GM19467 (cell line): ENCODE measurements at regions not wholly inside any gene's neighbourhood (a gene's known extent, or its start where the extent isn't known, plus 50 kb on each side); places are given as distances from the start of the nearest gene placed in this dataset.
"Not testable (repeated sequence)": the region's sequence is repeated elsewhere in the genome, so short reads cannot be mapped to it uniquely, and the experiment has no call there.

ENCODE experiments used
- ATAC-seq: cut with Tn5 transposase; IDR thresholded peaks from one replicate; pipeline ENCODE4 v1.9.1; 2021; ENCODE audit warnings: mild to moderate bottlenecking, moderate library complexity; ENCODE audit not compliant: unreplicated experiment

- ATAC-seq, result no peak
Observed at GRCh38 chr11:100576718-100577021, 110.4 kb upstream of the ARHGAP42 start.

DNA sequence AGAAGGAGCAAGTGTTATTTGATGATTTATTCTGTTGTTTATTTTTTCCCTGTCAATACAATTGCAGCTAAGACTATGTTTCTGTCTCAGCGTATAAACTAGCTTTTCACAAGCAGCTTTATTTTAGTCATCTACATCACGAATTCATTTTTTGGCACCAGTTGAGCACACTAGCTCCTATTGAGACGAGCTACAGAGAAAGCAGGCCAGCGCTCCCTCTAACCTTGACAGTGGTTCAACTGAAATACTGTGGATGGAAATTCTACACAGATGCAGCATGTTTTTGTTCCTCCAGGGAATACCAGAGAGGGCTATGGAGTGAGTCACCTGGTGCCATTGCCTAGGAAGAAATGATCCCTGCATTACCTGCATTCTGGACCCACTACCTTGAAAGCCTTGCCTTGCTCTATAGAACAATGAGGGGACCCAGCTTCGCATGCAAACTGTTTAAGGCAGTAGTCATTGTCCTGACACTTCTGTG lies 108.2 kb upstream of the ARHGAP42 start:
- ATAC-seq, result no peak

GRCh38 chr11:100581318-100581717 lies 105.8 kb upstream of the ARHGAP42 start:
- ATAC-seq, result no peak

DNA sequence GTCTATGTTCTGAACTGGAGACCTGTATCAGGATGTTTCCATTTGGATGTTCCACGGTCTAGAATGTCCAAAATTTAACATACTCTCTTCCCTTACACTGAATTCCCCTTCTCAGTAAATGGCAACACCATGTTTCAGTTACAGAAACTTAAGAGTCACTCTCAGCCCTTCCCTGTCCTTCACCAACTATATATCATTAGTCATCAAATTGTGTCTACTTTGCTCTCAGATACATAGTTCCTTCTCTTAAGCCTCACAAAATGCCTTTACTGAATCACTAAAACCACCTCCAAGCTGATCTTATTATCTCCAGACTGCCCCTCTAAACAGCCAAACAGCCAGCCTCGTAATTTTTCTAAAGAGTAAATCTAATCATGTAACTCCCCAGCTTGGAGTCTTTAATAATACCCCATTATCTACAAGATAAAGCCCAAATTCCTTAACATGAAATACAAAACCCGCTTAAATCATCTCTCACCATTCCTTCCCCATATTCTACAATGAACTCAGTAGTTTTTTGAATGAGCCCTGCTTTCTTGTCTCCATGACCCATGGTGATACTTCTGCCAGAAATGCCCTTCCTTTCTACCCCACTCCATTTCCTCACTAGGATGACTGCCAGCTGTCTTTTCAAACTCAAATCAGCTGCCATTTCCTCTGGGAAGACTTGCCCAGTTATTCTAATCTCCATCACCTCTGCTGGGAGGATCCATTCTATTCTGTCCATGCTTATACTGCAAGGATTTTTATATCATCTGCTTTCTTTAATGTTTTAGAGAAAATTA lies 102.7 kb upstream of the ARHGAP42 start:
- no peak for ATAC-seq

GRCh38 chr11:100585728-100586127 lies 101.4 kb upstream of the ARHGAP42 start:
- no peak for ATAC-seq

DNA sequence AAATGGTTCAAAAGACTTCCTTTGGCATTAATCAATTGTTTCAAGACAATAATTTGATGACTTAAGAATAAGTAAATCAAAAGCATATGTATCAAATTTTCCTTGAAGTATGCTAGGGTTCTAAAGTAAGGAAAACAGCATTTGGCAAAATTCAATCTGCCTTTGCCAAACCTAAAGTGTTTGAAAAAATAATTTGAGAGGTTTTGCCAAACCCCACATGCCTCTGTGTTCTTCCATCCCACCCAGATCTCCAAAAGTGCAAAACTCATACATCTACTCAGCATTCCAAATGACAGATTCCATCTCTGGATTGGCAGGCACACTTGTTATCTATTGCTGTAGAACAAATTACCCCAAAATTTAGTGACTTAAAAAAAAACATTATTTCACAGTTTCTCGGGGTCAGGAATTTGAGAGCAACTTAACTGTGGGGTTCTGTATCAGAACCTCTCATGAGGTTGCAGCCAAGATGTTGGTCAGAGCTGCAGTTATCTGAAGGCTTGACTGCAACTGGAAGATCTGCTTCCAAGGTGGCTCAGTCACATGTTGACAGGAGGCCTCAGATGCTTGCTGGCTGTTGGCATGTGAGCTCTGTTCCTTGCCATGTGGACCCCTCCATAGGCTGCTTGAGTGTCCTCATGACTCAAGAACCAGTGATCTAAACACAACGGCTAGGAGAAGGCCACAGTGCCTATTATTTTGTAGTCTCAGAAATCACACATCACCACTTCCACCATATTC lies 100.6 kb upstream of the ARHGAP42 start:
- ATAC-seq, result no peak

DNA sequence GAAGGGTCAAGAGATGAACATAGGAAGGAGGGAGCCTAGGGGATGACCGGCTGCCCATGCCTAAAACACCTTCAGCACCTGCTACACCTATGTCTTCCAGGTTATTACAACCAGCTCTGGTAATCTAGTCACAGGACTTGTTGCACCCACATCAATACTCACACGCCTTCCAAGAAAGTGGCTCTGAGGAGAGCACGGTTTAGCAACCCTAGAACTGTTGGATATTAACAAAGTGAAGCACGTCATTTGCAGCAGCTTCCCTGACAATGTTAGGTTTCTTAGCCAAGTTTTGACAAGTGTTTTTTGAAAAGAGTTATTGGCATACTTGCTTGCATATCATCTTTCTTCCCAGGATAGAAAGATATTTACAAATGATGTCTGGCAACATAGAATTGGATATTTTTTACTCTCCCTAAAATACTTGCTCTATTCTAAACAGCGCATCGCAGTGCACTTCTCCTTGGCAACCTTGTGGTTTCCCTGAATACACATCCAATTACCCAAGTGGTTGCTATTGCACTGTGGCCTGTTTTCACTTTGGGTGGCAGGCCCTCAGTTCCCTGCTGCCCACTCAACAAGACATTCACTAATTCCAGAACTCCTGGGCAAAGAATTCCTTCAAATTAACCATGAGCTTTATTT lies 94.3 kb upstream of the ARHGAP42 start:
- ATAC-seq, result no peak

DNA sequence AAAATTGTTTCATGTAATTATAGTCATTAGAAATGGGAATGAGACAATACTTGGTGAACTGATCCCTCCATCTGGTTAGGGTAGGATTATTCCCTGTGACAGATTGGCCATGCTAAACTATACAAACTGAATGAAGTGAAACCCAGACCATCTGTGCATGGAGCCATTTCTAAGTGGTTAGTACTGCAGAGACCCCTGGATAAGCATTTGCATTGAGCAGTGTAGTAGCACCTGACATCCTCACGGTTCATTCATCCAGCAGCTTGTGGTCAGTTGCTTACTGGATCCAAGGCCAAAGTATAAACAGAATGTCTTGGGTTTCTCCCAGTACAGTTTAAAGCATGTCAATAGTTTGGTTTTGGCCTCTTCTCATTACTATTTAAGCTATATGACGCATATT lies 93.8 kb upstream of the ARHGAP42 start:
- ATAC-seq, result no peak

DNA sequence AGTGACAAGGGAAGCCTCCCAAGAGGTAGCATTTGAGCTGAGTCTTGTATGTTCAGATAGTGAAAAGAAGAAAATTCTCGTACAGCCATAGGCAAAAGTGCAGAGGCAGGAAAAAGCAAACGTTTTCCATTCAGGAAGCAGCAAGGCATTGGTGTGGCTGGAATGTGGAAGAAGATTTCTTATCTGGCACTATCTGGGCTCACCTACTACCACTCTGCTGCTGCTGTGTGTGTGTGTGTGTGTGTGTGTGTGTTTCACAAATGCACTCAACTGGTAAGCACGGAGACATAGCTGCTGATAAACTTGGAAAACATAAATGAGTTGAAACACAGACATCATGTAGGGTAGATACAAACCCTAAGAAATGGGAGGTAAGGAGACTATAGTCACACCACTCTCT lies 92.8 kb upstream of the ARHGAP42 start:
- ATAC-seq, result no peak

- ATAC-seq, result no peak
Observed at GRCh38 chr11:100600941-100601340, 86.1 kb upstream of the ARHGAP42 start.

- ATAC-seq, result no peak
Observed at GRCh38 chr11:100602716-100603115, 84.4 kb upstream of the ARHGAP42 start.

- not testable (repeated sequence) for ATAC-seq
Observed at GRCh38 chr11:100607761-100608160, 79.3 kb upstream of the ARHGAP42 start.

- no peak for ATAC-seq
Observed at GRCh38 chr11:100612766-100613165, 74.3 kb upstream of the ARHGAP42 start.

DNA sequence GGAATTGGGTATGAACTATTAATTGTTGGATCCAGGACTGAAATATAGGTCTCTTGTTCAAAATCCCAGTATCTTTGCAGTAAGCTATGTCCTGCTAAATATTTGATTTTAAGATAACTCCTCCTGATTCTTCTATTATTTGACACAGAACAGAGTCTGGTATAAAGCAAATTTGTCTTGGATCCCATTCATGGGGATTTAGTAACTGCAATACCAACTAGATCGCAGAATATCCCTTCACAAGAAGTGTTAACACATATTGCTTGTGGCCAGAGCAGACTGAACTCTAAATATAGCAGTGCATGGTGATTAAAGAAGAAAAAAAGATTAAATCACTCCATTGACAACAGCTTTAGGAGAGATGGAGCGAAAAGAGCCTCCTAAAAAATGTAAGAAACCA lies 68.2 kb upstream of the ARHGAP42 start:
- ATAC-seq, result no peak

DNA sequence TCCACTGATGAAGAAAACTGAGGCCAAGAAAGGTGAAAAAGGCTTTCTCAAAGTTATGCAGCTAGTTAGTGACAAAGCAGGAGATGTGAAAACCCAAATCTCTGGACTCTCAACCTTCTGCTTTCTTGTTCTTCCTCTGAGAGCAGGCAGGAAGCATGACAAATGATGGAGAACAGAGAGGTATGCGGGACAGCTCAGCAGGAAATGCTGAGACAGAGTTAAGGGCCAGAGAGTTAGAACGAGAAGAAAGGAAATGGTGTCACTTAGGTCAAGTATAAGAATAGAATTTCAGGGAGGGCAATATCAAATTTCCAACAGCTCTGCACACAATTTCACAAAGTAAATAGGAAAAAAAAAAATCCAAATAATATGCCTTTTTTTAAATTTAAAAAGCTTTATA lies 67.6 kb upstream of the ARHGAP42 start:
- no peak for ATAC-seq

GRCh38 chr11:100622404-100622803 lies 64.7 kb upstream of the ARHGAP42 start:
- ATAC-seq, result no peak

- no peak for ATAC-seq
Observed at GRCh38 chr11:100624346-100624745, 62.7 kb upstream of the ARHGAP42 start.

GRCh38 chr11:100625041-100625440 lies 62.0 kb upstream of the ARHGAP42 start:
- no peak for ATAC-seq

DNA sequence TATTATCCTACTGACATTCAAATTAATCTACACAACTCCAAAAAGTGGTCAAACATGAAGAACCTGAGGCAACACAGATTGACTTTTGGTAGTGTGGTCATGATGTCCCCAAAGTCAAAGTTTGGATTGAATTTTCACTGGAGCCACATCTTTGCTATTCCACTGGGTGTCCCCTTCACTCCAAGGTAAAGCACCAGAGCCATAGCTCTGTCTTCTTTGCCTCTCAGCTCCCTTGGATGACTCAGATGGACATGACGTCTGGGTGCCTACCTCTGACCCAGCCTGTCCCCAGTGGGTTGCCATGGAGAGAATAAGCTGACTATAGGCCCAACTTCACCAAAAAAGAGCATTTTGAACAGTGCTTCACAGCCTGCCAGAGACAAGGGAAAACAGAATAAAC lies 57.4 kb upstream of the ARHGAP42 start:
- ATAC-seq, result no peak

DNA sequence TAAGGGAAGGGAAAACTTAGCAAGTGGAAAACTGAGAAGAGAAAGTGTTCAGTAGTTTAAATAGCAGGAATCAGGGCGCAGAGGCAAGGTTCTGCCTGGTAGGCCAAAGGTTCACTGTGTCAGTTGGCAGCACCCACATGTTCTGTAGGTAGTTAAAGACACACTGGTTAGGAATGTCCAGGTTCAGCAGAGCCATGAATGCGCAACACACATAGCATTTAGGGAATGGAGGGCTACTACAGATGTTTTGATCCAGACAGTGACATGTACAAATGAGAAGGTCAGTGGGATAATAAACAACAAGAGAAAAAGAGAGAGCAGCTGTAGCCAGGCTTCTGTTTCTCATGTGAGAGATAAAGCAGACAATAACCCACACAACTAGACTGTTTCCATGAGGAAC lies 56.2 kb upstream of the ARHGAP42 start:
- ATAC-seq, result no peak

DNA sequence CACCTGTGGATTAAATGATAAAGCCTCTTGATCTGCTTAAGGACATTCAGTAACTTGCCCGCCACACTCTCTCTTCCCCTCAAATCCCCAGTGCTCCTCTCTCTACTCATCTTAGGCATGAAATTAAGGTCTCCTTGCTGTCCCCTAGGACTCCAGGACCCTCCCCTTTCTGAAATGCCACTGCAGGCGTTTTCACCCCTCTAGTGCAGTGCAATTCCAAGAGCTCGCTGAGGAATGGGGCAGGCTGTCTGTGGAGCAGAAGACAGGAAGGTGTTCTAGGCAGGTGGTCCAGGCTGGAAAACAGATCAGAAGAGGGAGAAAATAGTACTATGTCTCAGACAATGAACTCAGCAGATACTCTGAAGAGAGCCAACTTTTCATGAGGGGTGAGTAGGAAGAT lies 55.8 kb upstream of the ARHGAP42 start:
- ATAC-seq, result no peak

DNA sequence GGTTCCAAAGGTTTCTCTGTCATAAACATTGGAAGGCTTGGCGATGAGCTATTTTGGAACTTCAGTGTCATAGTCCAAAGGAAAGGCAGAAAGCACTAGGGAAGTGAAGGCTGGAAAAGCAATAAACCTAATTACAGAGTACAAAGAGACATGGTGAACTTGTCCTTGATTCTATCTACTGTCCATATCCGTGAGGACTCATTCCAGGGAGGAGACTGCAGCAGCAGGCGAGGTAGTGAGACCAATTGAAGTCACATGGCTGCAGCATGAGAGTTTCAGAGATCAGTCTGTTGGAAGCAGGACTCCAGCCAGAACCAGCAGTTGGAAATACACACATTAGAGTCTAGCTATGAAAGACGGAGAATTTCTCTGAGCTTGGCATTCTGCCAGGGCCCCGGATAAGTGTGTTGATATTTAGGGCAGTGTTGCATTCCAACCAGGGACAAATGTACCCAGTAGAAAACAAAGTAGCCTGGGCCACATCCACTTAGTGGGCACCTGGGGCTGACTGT lies 54.1 kb upstream of the ARHGAP42 start:
- no peak for ATAC-seq
